ENCODE measurements at regions not wholly inside any gene's neighbourhood (a gene's known extent, or its start where the extent isn't known, plus 50 kb on each side); places are given as distances from the start of the nearest gene placed in this dataset.
"Not testable (repeated sequence)": the region's sequence is repeated elsewhere in the genome, so short reads cannot be mapped to it uniquely, and the experiment has no call there.

DNA sequence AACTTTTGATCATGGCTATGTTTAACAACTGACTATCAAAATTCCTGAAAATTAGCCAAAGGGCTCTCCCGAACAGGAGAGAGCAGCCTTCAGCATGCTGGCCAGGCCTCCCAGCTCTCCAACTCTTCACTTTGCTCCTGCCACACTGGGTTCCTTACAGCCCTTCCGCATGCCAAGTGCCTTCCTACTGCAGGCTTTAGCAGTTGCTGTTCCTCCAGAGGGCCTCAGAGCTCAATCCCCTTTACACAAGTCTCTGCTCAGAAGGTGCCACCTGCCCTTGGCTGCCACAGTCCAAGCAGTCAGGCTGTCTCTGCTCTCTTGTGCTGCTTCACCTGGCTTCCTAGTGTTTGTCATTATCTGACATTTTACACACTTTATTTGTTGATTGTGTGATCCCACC lies 553.1 kb upstream of the PPP2R3A start:
- no peak for DNase-seq

DNA sequence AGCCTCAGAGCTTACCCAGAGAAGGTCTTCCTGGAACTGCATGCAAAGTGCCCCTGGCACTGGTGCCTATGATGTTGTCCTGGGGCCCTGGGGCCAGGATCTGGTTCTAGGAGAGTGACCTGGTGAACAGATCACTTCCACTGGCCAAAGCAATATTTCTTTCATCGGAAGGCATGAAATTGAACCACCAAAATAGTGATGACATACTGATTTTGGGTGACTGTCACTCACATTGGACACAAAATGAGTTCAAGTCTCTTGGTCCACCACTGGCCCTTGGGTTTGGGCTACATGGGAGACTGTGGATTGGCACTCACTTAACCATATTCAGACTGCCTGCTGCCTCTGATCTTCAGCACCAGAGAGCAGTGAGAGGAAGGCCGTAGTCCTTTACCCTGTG lies 549.3 kb upstream of the PPP2R3A start:
- DNase-seq: no peak

DNA sequence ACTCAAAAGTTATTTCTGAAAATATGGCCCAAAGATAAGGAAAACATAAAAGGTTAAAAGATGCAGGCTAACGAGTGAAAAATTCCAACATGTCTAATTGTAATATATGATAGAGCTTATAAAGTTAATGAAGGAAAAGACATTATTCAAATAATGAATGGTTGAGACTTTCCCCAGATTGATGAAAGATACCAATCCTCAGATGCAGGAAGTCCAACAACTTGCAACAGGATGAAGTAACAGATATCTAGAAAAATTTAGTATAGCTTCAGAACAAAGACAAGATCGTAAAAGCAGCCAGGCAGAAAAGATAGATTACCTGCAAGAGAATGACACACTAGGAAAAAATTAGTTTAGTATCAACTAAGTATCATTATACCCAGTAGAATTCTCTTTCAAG lies 546.4 kb upstream of the PPP2R3A start:
- no peak for DNase-seq

DNA sequence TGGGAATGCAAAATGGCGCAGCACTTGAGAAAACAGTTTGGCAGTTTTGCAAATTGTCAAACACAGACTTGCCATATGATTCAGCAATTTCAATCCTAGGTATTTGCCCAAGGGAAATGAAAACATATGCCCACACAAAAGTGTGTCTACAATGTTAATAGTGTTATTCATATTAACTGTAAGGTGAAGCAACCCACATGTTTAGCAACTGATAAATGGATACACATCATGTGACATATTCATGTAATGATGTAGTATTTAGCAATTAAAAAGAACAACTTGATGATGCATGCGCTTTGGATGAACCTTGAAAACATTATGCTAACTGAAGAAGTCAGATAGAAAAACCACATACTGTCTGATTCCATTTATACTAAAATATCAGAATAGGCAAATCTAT lies 539.0 kb upstream of the PPP2R3A start:
- DNase-seq: no peak

DNA sequence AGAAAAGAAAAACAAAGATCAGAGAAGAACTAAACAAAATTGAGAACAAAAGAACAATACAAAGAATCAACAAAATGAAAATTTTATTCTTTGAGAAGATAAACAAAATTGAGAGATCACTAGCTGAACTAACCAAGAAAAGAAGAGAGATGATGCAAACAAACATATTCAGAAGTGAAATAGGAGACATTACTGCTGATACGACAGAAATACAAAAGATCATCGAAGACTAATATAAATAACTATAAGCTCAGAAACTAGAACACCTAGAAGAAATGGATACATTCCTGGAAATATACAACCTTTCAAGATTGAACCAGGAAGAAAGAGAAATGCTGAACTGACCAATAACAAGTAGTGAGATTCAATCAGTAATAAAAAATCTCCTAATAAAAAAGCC lies 533.1 kb upstream of the PPP2R3A start:
- no peak for DNase-seq

DNA sequence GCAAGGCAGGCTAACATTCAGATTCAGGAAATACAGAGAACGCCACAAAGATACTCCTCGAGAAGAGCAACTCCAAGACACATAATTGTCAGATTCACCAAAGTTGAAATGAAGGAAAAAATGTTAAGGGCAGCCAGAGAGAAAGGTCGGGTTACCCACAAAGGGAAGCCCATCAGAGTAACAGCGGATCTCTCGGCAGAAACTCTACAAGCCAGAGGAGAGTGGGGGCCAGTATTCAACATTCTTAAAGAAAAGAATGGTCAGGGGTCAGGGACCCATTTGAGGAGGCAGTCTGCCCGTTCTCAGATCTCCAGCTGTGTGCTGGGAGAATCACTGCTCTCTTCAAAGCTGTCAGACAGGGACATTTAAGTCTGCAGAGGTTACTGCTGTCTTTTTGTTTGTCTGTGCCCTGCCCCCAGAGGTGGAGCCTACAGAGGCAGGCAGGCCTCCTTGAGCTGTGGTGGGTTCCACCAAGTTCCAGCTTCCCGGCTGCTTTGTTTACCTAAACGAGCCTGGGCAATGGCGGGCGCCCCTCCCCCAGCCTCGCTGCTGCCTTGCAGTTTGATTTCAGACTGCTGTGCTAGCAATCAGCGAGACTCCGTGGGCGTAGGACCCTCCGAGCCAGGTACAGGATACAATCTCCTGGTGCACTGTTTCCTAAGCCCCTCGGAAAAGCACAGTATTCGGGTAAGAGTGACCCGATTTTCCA lies 526.5 kb upstream of the PPP2R3A start:
- DNase-seq: not testable (repeated sequence)

DNA sequence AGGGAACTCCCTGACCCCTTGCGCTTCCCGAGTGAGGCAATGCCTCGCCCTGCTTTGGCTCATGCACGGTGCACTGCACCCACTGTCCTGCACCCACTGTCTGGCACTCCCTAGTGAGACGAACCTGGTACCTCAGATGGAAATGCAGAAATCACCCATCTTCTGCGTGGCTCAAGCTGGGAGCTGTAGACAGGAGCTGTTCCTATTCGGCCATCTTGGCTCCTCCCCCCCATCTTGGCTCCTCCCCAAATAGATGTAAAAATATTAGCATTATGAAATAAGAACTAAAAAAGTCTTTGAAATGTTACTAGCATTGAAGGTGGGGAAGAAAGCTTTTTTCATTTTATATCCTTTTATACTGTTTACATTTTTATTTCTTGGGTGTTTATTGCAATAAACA lies 525.9 kb upstream of the PPP2R3A start:
- DNase-seq: not testable (repeated sequence)

DNA sequence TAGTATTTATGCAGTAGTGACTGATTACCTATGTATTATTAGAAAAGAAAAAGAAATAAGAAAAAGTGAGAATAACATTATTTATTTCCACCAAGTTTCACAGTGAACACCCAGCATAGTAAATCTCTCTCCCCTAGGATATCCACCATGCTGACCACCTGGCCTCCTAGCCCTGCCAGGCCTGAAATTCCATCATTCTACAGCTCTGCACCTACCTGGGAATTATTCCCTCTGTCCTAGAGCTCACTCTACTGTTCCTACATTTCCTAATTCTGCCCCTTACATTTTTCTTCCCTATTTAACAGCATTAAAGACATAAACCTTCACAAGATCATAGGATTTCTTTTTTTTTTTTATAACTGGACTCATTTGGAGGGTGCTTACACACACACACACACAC lies 525.3 kb upstream of the PPP2R3A start:
- no peak for DNase-seq

DNA sequence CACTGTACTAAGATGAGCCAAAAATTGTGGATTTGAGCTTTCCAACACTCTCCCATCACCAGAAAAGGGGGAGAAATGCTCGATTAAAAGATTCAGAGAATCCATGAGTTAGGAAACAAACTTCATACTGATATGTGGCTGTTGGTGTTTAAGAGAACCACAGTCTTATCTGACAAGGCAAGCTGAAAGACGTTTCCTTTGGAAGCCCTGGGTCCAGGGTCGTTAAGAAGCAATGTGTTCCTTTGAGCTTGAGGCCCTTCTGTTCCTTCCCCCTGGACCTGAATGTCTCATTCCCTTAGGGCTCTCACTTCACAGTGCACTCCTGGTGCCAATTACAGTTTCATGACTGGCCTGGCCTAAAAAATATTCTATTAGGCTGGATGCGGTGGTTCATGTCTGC lies 524.8 kb upstream of the PPP2R3A start:
- DNase-seq: no peak

DNA sequence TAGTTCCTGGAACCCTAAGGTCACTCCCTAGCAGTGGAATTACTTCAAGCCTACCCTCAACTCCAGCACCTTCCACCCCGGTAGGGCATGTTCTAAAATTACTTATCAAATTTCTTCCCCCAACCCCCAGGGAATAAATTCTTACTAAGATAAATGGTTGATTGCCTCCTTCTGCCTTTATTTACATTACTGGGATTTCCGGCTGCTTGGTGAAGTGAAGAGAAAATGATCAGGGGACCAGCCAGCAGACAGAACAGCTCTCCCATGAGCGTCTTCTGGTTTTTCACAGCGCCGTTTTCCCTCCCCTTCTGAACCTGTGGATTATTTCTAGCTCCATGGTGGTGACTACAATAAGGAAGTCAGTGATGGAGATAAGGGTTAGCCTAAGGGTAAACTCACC lies 521.5 kb upstream of the PPP2R3A start:
- DNase-seq: no peak

DNA sequence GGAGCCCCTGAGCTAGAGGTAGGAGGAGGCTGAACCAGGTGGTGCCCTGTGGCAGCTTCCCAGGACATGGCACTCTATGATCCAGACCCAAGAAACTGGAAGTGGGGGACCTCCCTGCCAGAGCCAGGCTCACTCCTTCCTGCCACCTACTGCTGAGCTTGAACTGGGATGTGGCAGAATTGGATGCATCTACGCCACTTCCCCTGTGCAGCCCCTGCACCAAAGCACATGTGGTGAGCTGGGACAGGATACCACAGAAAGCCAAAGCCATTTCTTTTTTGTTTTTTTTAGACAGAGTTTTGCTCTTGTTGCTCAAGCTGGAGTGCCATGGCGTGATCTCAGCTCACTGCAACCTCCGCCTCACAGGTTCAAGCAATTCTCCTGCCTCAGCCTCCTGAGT lies 518.0 kb upstream of the PPP2R3A start:
- DNase-seq: no peak

DNA sequence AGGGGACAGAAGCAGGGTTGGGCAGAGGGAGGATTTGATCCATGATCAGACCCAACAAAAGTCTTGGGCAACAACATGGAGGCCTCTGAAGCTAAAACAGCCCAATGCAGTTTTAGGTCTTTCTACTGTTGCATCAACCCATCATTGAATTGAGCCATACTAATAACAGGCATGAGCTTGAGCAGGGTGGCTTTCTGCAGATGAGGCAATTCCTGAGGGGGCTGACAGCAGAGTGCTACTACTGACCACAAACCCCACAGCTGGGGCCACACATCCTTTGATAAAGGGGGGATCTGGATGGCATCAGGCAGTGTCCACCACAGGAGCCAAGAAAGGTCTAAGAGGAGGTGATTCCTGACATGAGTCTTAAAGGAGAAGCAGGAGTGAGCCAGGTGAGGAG lies 517.0 kb upstream of the PPP2R3A start:
- DNase-seq: no peak

DNA sequence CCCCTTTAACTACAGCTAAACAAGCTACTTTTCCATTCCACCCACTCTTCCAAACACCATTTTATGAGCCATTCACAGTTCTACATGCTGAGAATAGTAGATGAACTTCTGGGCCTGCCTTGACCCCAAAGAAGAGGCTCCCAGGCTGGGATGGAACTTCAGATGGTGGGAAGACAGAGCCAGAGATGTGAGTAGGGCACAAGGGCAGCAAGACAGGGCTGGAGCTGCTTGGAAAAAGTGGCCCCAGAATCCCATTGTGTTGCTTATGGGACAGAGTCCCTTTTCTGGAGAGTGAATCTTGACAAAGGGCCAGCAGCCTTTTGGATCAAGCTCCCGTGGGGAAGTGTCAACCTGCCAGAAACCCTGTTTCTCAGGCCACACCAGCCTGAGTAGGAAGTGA lies 516.5 kb upstream of the PPP2R3A start:
- DNase-seq: no peak

DNA sequence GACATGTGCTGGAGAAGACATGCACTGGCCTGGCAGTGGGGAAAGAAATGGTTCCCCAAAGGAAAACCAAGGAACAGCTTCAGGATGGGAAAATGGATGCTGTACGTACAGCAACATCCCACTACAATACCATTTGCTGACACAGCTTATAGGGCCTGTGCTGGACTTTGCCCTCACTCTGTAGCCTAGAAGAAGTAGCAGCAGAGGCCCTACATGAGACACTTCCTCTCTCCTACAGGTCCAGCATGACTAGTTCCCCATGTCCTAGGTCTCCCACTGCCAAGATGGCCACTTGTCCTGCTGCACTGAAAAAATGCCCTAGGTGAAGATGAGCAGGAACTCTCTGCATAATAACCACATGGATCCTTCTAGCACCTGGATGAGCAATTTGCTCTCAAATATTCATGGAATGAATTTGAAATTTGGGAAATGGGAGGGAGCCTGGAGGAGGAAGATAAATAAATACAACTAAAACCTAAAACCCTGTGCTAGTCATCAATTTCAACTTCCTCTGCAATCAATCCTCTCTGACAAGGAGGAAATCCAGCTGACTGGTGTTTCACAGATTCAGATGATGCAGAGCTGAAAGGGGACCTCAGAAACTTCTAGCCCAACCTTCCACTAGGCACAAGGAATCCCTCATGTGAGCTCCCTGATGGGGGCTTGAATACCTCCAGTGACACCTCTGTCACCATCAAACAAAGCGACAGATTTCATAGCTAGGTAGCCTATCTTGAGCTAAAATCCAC lies 514.3 kb upstream of the PPP2R3A start:
- DNase-seq: no peak

DNA sequence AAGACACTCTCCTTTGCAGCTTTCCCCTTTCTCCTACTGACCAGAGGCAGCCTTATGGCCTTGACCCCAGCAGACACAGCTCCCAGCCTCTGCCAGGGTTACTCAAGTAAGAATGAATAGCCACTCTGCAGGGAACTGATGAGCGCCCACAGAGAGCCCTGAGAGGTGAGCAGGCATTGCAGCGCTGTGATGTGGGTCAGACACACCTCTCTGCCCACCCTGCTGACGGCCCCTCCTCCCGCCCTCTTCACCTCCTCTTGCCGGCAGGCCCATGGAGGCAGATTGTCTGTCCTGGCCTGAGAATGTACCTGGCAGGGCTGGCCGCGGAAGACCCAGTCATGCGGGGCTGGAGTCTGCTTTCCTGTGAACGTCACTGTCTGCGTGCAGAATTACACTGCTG lies 512.6 kb upstream of the PPP2R3A start:
- DNase-seq: no peak

DNA sequence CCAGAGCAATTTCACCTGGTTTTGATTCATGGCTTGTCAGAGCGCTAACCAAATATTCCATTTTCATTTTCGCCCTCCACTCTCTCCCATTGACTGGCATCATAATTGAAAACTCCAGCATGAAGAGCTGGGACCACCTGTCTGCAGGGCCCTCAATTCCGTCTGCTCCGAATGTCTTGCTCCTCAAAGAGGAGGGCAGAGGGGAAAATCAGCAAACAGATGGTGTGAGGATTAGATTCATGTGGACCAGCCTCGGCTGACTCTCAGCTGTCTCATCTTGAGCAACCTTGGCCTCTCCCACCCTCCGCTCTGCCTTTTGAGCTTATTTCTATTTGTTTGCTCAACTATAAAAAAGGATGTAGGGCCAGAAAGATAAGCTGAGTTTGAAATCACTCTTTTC lies 512.2 kb upstream of the PPP2R3A start:
- no peak for DNase-seq

DNA sequence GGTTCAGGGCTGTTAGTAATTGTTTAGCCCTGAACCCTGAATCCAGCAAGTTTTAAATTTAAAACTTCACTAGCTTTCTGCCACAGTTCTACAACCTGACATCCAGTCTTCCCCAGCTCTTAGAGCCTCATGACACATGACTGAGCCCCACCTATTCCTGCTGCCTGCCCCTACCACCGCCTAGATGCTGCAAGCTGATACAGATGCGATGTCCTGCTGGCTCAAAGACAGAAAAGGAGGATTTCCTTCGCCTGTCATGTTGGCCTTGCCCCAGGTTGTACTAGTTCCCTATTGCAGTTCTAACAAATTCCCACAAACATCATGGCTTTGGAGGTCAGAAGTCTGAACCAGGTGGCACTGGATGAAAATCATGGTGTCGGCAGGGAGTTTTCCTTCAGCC lies 510.6 kb upstream of the PPP2R3A start:
- DNase-seq: no peak

DNA sequence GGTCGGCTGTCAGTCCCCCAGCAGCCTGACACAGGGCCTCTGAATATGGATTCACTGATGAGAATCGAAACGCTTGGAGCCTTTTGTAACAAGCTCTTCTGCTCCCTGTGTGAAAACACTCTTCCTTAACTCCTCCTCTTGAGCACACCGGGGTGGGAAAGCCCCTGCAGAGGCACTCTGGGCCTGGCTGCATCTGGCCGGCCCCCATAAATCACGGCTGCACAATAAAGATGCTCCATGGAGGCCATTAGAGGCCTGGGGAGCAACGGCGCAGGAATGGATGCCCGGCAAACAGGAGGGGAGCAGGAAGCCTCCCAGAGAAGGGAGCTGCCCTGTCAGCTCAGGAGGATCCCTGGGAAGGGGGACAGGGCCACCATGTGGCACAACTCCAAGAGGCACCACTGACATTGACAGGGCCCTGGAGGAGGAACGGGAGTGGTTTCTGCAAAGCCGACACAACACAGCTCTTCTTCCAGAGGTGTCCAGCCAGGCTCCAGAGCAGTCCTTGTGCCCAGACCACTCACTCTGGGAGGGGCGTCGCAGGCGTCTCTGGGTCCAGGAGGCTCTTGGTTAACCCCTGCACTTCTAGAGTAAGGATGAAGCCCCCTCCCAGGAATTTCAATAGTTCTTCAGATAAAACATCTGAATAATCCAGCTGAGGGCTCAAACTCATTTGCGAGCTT lies 509.3 kb upstream of the PPP2R3A start:
- no peak for DNase-seq

DNA sequence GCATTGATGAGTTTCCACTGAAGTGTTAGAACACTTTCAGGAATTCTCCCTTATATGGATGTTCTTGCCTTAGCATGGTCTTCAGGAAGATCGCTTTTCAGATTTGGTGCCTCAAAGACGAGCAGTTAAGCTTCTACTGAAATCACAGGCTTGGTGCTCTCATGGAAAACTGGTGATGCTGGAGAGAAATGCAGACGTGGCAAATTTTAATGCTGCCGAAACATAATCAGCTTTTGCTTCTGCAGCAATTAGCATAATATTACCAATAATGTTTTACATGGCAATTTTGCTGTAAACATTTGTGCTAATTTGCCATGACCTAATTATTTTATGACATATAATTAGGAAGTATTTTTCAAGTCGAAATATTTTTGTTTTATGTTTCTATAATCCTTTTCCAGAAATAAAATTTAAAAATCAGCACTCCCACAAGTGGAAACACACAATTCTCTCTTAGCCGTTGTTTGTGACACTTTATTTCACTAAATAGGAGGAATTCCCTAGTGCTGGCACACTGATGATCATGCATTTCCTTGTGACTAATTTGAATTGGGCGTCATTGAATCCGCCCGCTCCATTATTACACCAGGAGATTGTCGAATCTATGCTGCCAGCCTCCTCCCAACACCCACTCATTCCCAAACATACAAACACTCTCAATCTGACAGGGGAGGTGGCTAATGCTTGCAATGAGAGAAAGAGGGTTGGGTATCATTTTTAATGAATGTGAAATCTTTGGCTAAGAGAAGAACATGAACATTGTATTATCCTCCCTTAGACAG lies 506.8 kb upstream of the PPP2R3A start:
- DNase-seq: no peak

DNA sequence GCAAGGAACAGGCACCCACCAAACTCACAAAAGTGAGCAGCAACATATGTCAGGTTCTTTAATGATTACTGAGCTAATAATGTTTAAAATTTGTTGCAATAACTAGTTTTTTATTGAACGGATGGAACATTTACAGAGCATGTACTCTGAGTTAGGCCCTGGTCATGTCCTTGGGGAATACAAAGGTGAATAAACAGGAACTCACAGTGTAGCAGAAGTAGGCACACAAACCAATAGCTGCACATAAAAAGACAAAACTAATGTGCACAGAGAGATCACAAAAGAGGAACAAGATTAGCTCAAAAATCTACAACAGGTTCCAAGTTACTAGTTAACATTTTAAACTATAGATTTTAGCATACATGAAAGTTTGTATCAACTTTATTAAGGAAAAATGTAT lies 505.3 kb upstream of the PPP2R3A start:
- no peak for DNase-seq

DNA sequence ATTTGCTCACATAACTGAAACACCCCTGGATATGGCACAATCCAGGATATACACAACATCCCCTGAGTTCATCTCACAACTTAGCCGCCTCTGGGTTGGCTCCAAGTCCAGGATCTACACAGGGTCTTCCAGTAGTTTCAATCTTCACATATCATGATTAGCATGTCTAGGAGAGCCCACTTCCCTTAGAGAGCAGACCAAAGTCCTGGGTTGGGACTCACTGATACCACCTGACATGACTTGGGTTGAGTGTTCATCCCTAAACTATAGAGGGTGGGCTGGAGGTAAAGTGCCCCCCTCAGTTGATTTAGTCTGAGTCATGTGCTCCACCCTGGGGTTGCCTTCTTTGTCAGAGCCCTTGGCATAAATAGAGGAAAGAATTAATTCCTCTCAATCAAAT lies 493.6 kb upstream of the PPP2R3A start:
- no peak for DNase-seq

DNA sequence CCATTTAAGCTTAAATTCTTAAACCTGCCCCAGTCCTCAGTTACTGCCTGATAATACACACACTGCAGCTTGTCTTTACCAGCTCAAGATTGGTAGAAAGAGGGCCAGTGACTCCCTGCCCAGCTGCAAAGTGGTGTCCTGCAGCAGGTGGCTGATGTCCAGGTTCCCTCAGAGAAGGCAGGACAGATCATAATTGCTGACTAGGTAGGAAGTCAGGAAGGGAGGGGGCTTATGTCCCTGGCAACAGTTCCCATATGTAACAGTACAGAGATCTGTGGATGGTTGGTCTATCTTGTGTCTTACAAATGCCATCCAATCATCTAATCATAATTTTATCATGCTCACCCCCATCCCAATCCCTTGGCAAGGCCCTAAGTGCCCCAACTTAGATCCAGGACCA lies 492.1 kb upstream of the PPP2R3A start:
- DNase-seq: no peak

DNA sequence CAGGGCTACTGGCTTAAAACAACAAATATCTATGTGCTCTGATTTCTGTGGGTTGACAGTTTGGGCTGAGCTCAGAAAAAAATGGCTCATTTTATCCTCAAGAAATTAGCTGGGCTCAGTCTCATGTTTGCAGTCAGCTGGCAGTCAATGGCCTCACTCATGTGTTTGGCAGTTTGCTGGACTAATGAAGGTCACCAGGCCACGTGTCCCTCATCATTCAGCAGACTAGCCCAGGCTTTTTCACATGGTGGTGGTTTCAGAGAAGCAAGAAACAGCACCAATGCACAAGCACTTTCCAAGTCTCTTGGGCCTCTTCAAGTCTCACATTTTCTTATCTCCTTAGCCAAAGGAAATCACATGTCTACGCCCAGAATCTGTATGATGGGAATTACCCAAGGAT lies 478.3 kb upstream of the PPP2R3A start:
- DNase-seq: no peak

All from CD4-positive, alpha-beta T cell treated with Interleukin-4 for 4 hours (primary cell).